ENCODE measurements at regions not wholly inside any gene's neighbourhood (a gene's known extent, or its start where the extent isn't known, plus 50 kb on each side); places are given as distances from the start of the nearest gene placed in this dataset.

- no peak for DNase-seq (ENCODE audit: low spot score)
Measured at GRCh38 chr12:132407451-132407961, 78.1 kb upstream of the GALNT9 start.

- no peak for DNase-seq (ENCODE audit: low spot score)
Measured at GRCh38 chr12:132406493-132407450, 77.4 kb upstream of the GALNT9 start.

- no peak for DNase-seq (ENCODE audit: low spot score)
Measured at GRCh38 chr12:132405742-132406251, 76.4 kb upstream of the GALNT9 start.

- no peak for DNase-seq (ENCODE audit: low spot score)
Measured at GRCh38 chr12:132404951-132405741, 75.8 kb upstream of the GALNT9 start.

GRCh38 chr12:132404435-132404855 is 75.1 kb upstream of the GALNT9 start:
- DNase-seq (ENCODE audit: low spot score): no peak

- DNase-seq (ENCODE audit: low spot score): no peak
Measured at GRCh38 chr12:132403636-132404434, 74.4 kb upstream of the GALNT9 start.

- DNase-seq (ENCODE audit: low spot score): no peak
Measured at GRCh38 chr12:132402831-132403416, 73.5 kb upstream of the GALNT9 start.

- no peak for DNase-seq (ENCODE audit: low spot score)
Measured at GRCh38 chr12:132401982-132402381, 72.6 kb upstream of the GALNT9 start.

- DNase-seq (ENCODE audit: low spot score): no peak
Measured at GRCh38 chr12:132400011-132400641, 70.7 kb upstream of the GALNT9 start.

- no peak for DNase-seq (ENCODE audit: low spot score)
Measured at GRCh38 chr12:132399092-132400010, 70.0 kb upstream of the GALNT9 start.

- DNase-seq (ENCODE audit: low spot score): no peak
Measured at GRCh38 chr12:132398386-132398991, 69.1 kb upstream of the GALNT9 start.

- no peak for DNase-seq (ENCODE audit: low spot score)
Measured at GRCh38 chr12:132397934-132398385, 68.6 kb upstream of the GALNT9 start.

- no peak for DNase-seq (ENCODE audit: low spot score)
Measured at GRCh38 chr12:132397152-132397933, 68.0 kb upstream of the GALNT9 start.

- no peak for DNase-seq (ENCODE audit: low spot score)
Measured at GRCh38 chr12:132396657-132397056, 67.3 kb upstream of the GALNT9 start.

GRCh38 chr12:132395908-132396305 is 66.5 kb upstream of the GALNT9 start:
- DNase-seq (ENCODE audit: low spot score): no peak

GRCh38 chr12:132395192-132395907 is 66.0 kb upstream of the GALNT9 start:
- no peak for DNase-seq (ENCODE audit: low spot score)
